Fibroblast of skin of scalp (primary cell): ENCODE measurements at regions not wholly inside any gene's neighbourhood (a gene's known extent, or its start where the extent isn't known, plus 50 kb on each side); places are given as distances from the start of the nearest gene placed in this dataset.
"Not testable (repeated sequence)": the region's sequence is repeated elsewhere in the genome, so short reads cannot be mapped to it uniquely, and the experiment has no call there.

ENCODE experiments used
- DNase-seq: peaks from one replicate; pipeline ENCODE4 v3.0.0-alpha.2; 2013

DNA sequence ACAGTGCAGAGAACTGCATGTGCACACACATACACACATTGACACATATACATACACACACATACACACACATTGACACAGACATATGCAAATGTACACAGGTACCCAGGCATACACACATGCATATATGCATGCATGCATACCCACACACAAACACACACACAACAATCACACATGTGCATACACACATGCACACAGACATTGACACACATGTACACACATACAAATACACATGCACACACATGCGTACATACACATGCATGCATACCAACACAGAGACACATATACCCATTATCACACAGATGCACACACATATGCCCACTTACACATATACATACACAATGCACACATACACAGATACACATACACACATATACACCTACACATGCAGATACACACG lies 299.6 kb upstream of the ADCY2 start:
- DNase-seq = no peak

GRCh38 chr5:7105358-7105757 lies 290.6 kb upstream of the ADCY2 start:
- DNase-seq = no peak

DNA sequence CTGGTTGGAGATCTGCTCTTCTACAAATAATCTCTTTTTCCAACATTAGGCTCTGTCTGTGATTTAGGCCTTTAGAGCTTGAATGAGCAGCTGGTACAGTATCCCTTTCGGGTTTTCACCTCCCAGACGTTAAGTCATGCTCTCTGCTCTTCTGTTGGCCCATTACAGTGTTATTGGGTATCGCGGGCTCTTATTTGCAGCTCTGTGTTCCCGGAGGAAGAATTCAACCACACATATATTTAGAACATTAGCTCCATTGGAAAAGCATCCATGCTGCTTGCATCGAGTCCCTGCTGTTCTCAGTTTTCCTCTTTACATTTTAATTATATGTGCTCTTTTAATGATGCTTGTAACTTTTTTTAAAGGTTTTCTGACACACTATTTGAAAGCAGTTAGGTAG lies 278.0 kb upstream of the ADCY2 start:
- no peak for DNase-seq

GRCh38 chr5:7131680-7132079 lies 264.3 kb upstream of the ADCY2 start:
- DNase-seq = no peak

DNA sequence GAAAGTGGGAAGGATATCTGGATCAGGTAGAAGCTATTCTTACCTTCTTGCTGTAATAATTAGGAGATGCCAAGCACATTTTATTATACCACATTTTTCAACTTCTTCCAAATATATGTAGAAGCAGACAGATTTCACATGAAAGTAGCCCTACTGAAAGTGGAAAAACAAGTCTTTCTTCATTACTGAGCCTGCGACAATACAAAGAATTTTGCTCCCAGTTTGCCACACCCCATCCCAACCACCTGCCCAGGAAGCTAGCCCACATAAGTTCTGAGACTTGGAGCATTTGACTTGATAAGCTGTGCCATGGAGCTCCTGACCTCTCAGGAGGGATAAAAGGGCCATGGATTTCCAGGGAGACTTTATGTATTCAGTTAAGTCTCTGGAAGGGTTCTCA lies 249.1 kb upstream of the ADCY2 start:
- no peak for DNase-seq

GRCh38 chr5:7157083-7157482 lies 238.9 kb upstream of the ADCY2 start:
- DNase-seq = no peak

DNA sequence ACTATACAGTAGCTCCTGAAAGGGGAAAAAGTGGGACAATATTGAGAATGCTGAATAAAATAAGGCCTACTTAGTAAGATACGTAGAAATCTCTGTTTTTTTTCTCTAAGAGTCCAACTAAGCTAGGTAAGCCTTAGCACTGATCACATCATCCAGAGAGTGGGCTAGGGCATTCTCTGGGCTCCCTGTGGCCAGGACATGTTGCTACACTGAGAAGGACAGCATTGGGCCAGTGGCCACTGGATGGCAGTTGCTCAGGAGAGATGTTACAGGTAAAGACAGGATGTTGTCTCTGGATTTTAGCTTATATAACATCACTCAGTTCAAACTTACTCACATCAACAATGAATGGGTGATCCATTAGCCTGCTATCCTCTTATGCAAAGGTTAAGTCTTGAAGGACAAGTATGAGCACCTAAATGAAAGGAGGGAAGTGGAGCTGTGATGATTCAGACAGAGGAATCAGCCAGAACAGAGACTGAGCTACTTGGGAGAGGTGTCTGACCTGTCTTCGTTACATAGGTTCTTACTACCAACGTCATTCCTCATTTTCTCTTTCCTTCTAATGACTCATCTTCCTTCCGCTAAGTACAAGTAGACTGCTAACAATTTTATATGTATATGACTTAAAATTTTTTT lies 226.6 kb upstream of the ADCY2 start:
- DNase-seq = no peak

GRCh38 chr5:7170785-7171184 lies 225.2 kb upstream of the ADCY2 start:
- DNase-seq = not testable (repeated sequence)

DNA sequence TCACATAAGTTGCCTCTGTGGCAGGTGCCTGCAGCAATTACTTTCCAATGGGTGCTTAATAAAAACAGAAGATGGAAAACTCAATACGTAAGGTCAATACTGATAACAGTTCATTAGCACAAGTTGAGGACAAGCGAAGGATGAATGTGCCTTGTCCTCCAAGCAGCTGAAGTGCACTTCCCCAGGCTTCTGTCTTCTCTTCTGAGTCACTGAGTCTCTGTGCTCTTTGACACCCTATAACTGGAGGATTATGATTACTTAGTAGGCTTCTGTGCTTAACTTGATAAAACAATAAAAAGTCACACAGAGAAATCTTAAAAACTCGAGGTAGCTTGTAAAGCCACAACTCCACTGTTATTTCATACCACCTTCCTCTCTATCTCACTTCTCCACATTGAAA lies 216.6 kb upstream of the ADCY2 start:
- DNase-seq = no peak

- DNase-seq = no peak
Observed at GRCh38 chr5:7181841-7182240, 214.1 kb upstream of the ADCY2 start.

GRCh38 chr5:7185742-7186141 lies 210.2 kb upstream of the ADCY2 start:
- DNase-seq = no peak

GRCh38 chr5:7186818-7187217 lies 209.1 kb upstream of the ADCY2 start:
- DNase-seq = no peak

GRCh38 chr5:7190712-7191250 lies 205.2 kb upstream of the ADCY2 start:
- DNase-seq = no peak

- DNase-seq = no peak
Observed at GRCh38 chr5:7192016-7192415, 203.9 kb upstream of the ADCY2 start.

DNA sequence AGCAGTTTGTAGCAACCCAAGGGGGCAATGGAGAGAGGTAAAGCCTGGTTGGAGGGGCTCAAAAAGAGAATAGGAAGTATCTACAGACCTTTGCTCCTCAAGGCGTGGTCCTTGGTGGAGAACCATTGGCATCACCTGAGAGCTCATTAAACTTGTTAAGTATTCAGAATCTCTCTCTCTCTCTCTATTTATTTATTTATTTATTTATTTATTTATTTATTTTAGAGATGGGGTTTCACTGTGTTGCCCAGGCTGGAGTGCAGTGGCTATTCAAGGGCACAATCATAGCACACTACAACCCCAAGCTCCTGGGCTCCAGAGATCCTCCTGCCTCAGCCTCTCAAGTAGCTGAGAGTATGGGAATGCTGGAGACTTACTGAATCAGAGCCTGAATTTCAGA lies 193.1 kb upstream of the ADCY2 start:
- DNase-seq = no peak

- no peak for DNase-seq
Observed at GRCh38 chr5:7207979-7208378, 188.0 kb upstream of the ADCY2 start.

- no peak for DNase-seq
Observed at GRCh38 chr5:7208938-7209337, 187.0 kb upstream of the ADCY2 start.

GRCh38 chr5:7209658-7210057 lies 186.3 kb upstream of the ADCY2 start:
- no peak for DNase-seq

DNA sequence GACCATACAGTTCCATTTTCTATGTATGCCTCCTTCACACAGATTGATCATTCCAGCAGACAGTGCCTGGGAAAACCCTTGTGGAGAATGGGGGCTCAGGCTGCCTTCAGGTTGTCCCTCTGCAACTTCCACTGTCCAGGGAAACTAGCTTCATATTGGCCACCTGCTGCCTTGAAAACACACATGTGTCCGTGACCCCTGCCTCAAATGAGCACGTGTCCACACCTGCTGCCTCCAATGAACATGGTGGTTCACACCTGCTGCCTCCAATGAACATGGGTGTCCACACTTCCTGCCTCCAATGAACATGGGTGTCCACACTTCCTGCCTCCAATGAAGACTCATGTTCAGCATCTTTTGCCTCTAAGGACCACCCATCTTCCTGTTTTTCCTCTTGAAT lies 185.4 kb upstream of the ADCY2 start:
- DNase-seq = no peak

DNA sequence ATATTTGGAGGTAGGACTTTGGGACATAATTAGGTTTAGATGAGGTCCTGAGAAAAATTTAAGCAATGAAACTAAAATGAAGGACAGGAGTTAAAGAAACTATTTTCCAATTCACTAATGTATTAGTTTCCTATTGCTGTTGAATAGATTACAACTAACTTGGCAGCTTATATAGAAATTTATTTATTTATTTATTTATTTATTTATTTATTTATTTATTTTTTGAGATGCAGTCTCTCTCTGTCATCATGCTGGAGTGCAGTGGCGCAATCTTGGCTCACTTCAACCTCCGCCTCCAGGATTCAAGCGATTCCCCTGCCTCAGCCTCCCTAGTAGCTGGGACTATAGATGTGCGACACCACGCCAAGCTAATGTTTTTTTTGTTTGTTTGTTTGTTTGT lies 182.4 kb upstream of the ADCY2 start:
- DNase-seq = no peak

DNA sequence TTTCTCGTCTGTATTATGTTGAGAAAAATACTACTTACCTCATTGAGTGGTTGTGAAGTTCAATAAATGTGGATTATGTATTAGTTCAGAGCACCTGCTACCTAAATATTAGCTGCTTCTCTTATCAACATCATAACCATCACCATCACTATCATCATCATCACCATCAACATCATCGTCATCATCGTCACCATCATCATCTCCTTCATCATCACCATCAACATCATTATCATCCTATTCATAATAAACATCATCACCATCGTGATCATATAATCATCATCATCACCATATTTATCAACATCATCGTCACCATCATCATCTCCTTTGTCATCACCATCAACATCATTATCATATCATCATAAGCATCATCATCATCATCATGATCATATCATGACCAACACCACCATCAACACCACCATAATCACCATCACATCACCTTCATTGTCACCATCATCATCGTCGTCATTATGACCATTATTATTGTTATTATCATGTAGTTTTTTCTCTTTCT lies 181.0 kb upstream of the ADCY2 start:
- no peak for DNase-seq

DNA sequence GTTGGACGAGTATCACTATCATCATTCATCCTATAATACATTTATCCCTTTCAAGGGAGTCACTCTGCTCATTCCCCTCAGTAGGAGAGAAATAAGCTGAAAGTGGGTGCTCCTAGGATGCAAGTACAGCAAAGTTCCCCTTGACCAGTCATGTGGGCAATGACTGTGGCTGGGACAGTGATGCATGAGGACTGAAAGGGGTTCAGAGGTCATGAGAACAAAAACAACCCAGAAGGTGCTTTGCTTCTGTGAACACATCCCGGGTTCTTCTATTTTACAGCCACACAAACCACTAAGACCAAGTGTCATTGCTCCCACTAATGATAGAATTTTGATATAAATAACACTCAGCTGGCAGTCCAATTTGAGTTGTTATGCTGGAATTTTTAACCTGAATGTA lies 177.8 kb upstream of the ADCY2 start:
- DNase-seq = no peak

GRCh38 chr5:7220156-7220555 lies 175.8 kb upstream of the ADCY2 start:
- DNase-seq = no peak

GRCh38 chr5:7221041-7221440 lies 174.9 kb upstream of the ADCY2 start:
- DNase-seq = no peak

DNA sequence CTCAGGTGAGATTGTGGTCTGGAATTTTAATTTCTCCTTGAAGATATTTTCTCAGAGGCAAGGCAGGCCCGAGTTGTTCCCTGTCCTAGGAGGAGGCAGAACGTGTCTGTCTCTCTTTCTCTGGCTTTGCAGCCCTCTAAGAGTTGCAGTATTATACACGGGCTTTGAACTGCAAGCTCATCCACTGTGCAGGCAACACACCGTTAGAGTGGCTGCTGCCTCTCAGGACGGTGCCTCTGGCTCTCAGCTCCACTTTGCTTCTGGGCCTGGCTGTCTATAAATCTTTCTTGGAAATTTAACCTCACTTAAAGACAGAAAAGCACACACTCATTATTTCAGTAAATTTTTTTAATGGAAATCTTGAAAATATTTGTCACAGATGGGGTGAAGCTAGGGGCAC lies 170.1 kb upstream of the ADCY2 start:
- no peak for DNase-seq
